ENCODE measurements at regions not wholly inside any gene's neighbourhood (a gene's known extent, or its start where the extent isn't known, plus 50 kb on each side); places are given as distances from the start of the nearest gene placed in this dataset.

DNA sequence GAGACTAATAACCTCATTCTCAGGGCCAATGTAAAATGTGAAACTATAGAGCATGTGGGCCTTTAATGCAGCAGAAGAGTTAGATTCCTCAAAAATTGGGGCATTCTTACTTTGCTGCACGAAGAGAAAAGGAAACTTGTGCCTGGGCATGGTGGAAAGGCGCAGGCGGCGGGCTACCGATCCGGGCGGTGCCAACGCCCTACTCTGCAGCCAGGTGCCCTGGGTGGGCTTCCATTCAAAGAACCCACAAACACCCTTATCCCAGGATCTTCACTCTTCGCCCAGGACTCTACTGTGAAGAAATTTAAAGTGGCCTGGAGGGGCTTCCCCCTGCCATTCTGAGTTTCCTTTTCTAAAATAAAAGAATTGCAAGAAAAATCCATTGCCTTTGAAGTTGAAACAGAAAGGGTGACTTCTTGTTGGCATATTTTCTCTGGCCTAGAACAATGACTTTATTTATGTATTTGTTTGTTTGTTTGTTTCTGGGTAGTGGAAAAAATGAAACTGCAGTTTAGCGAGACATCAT lies 124.9 kb downstream of the TMEM161B start:
- ChIA-PET RAD21 (ENCODE audit: unreplicated experiment) (no interaction called here), POLR2A (no interaction called here), CTCF (interaction anchor here (1.0 kb wide), 1 partner anchor 459 kb away, joined by 3 read pairs; no protein-coding TSS in a partner anchor), SMC1A (ENCODE audit: uncharacterized antibody, unreplicated experiment) (interaction anchor here (0.6 kb wide), 1 partner anchor 1496 kb away, joined by 3 read pairs; no protein-coding TSS in a partner anchor)
- no TSS peak for BruUV-seq (replicated peaks)
- Histone ChIP-seq H3K9ac (ENCODE audit: control insufficient read depth, insufficient read depth, low read length) (no peak overlapping the region), H3K27me3 (replicated peaks in 1 of 2; ENCODE audit: control insufficient read depth in 2 of 2, insufficient read depth in 2 of 2, low read length in 1 of 2) (peaks cover 11 to 30% of the 10 kb centered on the region in 2 experiments), H3K4me1 (ENCODE audit: control insufficient read depth, insufficient read depth, low read length) (no peaks in the 10 kb centered on the region), H3K27ac (ENCODE audit: control insufficient read depth, insufficient read depth) (no peak overlapping the region), H3K4me3 (no peak overlapping the region), H3K4me2 (ENCODE audit: control insufficient read depth, insufficient read depth) (0 out of 2 replicates have a peak overlapping the region, but pooled peaks have one; percentile 33), H4K20me1 (ENCODE audit: control insufficient read depth, insufficient read depth) (no peaks in the 10 kb centered on the region; the same call in 1 of the 2 replicates), H3K36me3 (ENCODE audit: control insufficient read depth in 2 of 2, insufficient read depth in 2 of 2, low read length in 1 of 2) (no peaks in the 10 kb centered on the region), H3K79me2 (ENCODE audit: control insufficient read depth, insufficient read depth, low read length) (no peaks in the 10 kb centered on the region), H3K9me3 (replicated peaks; ENCODE audit: control insufficient read depth, insufficient read depth, low read length) (no peaks in the 10 kb centered on the region; the same call in 2 of the 3 replicates), H2AFZ (ENCODE audit: control insufficient read depth, low read depth, low read length) (no peak overlapping the region)
- FAIRE-seq (no peak), DNase-seq (ENCODE audit: low read depth, low spot score) (no peak), ATAC-seq (no peak)
- WGBS (ENCODE audit: insufficient coverage, insufficient replicate concordance, low lambda C conversion rate, missing lambda C conversion rate): 66% methylated on average over 10 of the region's 10 CpGs
- intact Hi-C loops (cut with micrococcal nuclease; ENCODE audit: unreplicated experiment): loop anchor here (5.0 kb wide), 1 partner anchor 361 kb away; no protein-coding TSS in a partner anchor
- in situ Hi-C loops (cut with MboI): loop anchor here (5.0 kb wide), 1 partner anchor 544 kb away; no protein-coding TSS in a partner anchor
- TF ChIP-seq ZNF24 (IDR thresholded peaks at IDR 0.05): no peak
- no peak for TF ChIP-seq TCF12 (IDR thresholded peaks at IDR 0.05; ENCODE audit: low read depth, low read length)
- no peak for TF ChIP-seq SREBF1 (IDR thresholded peaks at IDR 0.05; ENCODE audit: low read length)
- no peak for TF ChIP-seq SREBF2 (IDR thresholded peaks at IDR 0.05; ENCODE audit: low read length)
- TF ChIP-seq CBX5 (IDR thresholded peaks at IDR 0.05; ENCODE audit: low read depth): no peak
- no peak for TF ChIP-seq RAD21 (IDR thresholded peaks at IDR 0.05; ENCODE audit: insufficient read depth, low read depth, low read length)
- TF ChIP-seq SMAD5 (IDR thresholded peaks at IDR 0.05; ENCODE audit: low read depth): no peak
- no peak for TF ChIP-seq EED (IDR thresholded peaks at IDR 0.05; ENCODE audit: low read depth)
- no peak for TF ChIP-seq NFXL1 (IDR thresholded peaks at IDR 0.05; ENCODE audit: borderline replicate concordance)
- no peak for TF ChIP-seq JUNB (IDR thresholded peaks at IDR 0.05)
- TF ChIP-seq RCOR1 (conservative IDR thresholded peaks at IDR 0.05; ENCODE audit: low read depth, low read length): no peak
- TF ChIP-seq, protein P1, sequence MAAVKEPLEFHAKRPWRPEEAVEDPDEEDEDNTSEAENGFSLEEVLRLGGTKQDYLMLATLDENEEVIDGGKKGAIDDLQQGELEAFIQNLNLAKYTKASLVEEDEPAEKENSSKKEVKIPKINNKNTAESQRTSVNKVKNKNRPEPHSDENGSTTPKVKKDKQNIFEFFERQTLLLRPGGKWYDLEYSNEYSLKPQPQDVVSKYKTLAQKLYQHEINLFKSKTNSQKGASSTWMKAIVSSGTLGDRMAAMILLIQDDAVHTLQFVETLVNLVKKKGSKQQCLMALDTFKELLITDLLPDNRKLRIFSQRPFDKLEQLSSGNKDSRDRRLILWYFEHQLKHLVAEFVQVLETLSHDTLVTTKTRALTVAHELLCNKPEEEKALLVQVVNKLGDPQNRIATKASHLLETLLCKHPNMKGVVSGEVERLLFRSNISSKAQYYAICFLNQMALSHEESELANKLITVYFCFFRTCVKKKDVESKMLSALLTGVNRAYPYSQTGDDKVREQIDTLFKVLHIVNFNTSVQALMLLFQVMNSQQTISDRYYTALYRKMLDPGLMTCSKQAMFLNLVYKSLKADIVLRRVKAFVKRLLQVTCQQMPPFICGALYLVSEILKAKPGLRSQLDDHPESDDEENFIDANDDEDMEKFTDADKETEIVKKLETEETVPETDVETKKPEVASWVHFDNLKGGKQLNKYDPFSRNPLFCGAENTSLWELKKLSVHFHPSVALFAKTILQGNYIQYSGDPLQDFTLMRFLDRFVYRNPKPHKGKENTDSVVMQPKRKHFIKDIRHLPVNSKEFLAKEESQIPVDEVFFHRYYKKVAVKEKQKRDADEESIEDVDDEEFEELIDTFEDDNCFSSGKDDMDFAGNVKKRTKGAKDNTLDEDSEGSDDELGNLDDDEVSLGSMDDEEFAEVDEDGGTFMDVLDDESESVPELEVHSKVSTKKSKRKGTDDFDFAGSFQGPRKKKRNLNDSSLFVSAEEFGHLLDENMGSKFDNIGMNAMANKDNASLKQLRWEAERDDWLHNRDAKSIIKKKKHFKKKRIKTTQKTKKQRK (IDR thresholded peaks at IDR 0.05; ENCODE audit: low read depth, low read length): no peak
- TF ChIP-seq KLF5 (IDR thresholded peaks at IDR 0.05; ENCODE audit: partially characterized antibody): no peak
- no peak for TF ChIP-seq ZNF207 (IDR thresholded peaks at IDR 0.05; ENCODE audit: borderline replicate concordance)
- TF ChIP-seq, protein P2, sequence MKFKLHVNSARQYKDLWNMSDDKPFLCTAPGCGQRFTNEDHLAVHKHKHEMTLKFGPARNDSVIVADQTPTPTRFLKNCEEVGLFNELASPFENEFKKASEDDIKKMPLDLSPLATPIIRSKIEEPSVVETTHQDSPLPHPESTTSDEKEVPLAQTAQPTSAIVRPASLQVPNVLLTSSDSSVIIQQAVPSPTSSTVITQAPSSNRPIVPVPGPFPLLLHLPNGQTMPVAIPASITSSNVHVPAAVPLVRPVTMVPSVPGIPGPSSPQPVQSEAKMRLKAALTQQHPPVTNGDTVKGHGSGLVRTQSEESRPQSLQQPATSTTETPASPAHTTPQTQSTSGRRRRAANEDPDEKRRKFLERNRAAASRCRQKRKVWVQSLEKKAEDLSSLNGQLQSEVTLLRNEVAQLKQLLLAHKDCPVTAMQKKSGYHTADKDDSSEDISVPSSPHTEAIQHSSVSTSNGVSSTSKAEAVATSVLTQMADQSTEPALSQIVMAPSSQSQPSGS (IDR thresholded peaks at IDR 0.05; ENCODE audit: low read length): no peak
- TF ChIP-seq YY1 (IDR thresholded peaks at IDR 0.05; ENCODE audit: low read depth, low read length): no peak
- TF ChIP-seq, protein P3, sequence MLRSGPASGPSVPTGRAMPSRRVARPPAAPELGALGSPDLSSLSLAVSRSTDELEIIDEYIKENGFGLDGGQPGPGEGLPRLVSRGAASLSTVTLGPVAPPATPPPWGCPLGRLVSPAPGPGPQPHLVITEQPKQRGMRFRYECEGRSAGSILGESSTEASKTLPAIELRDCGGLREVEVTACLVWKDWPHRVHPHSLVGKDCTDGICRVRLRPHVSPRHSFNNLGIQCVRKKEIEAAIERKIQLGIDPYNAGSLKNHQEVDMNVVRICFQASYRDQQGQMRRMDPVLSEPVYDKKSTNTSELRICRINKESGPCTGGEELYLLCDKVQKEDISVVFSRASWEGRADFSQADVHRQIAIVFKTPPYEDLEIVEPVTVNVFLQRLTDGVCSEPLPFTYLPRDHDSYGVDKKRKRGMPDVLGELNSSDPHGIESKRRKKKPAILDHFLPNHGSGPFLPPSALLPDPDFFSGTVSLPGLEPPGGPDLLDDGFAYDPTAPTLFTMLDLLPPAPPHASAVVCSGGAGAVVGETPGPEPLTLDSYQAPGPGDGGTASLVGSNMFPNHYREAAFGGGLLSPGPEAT (IDR thresholded peaks at IDR 0.05; ENCODE audit: low read depth): no peak

Measured in GM12878 (cell line).